A549 (cell line): ENCODE measurements at regions not wholly inside any gene's neighbourhood (a gene's known extent, or its start where the extent isn't known, plus 50 kb on each side); places are given as distances from the start of the nearest gene placed in this dataset.

Experiments
- EP300 ChIP-seq, 2 experiments: fragments of >200 bp; sonication (Bioruptor Twin); formaldehyde crosslinking; IDR thresholded peaks; 2 replicates in 1 of 2; 3 replicates in 1 of 2; pipeline ENCODE4 v1.6.1; 2016 to 2017
- KDM5A ChIP-seq: fragments of 200-600 bp; sonication (generic); IDR thresholded peaks from 2 replicates; pipeline ENCODE4 v1.6.1; 2016; ENCODE audit warnings: antibody characterized with exemption, mild to moderate bottlenecking
- POLR2A ChIP-seq: IDR thresholded peaks from 2 replicates; pipeline ENCODE4 v1.6.1; 2012; ENCODE audit warnings: mild to moderate bottlenecking, low read length
- RFX5 ChIP-seq: fragments of 450-650 bp; IDR thresholded peaks from 2 replicates; pipeline ENCODE4 v1.7.1; 2014; ENCODE audit warnings: antibody characterized with exemption, mild to moderate bottlenecking, moderate library complexity
- SMC3 ChIP-seq: fragments of >200 bp; sonication (Bioruptor Twin); formaldehyde crosslinking; IDR thresholded peaks from 3 replicates; pipeline ENCODE4 v1.6.1; 2018; ENCODE audit warnings: inconsistent platforms
- ZNF302 ChIP-seq: fragments of 250-450 bp; sonication (Bioruptor Pico); IDR thresholded peaks from 2 replicates; pipeline ENCODE4 v1.9.0; 2021; ENCODE audit warnings: inconsistent platforms, mild to moderate bottlenecking, moderate library complexity
- TF ChIP-seq, protein P1 (sequence below): fragments of >200 bp; sonication (Bioruptor Twin); formaldehyde crosslinking; IDR thresholded peaks from 3 replicates; pipeline ENCODE4 v1.5.1; 2016
- TF ChIP-seq, protein P2 (sequence below): fragments of 150-350 bp; IDR thresholded peaks from 2 replicates; pipeline ENCODE4 v1.6.1; 2014; ENCODE audit warnings: low read depth, mild to moderate bottlenecking, low read length

DNA sequence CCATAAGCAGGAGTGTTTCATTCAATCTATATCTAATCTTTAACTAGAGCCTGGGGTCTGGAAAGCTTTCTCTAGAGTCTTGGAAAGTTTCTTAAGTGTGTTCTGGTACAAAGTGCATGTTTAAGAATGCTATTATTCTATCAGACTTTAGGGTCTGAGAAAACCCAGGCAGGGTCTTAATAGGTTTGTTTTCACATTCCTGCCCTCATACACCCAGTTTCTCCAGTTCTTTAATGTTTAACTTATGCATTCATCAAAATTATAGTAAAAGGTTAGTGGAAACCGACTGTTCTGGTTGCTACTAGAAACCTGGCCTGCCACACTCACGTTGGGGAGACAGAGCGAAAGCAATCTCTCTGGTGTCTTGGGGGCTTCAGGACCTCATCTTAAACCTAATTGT, 102.9 kb upstream of the WDR72 start:
- TF ChIP-seq EP300 (IDR thresholded peaks at IDR 0.05) (no peak), POLR2A (no peak), SMC3 (no peak), KDM5A (no peak), RFX5 (no peak), ZNF302 (CRISPR knock-in tag) (no peak)
- TF ChIP-seq, protein P1, sequence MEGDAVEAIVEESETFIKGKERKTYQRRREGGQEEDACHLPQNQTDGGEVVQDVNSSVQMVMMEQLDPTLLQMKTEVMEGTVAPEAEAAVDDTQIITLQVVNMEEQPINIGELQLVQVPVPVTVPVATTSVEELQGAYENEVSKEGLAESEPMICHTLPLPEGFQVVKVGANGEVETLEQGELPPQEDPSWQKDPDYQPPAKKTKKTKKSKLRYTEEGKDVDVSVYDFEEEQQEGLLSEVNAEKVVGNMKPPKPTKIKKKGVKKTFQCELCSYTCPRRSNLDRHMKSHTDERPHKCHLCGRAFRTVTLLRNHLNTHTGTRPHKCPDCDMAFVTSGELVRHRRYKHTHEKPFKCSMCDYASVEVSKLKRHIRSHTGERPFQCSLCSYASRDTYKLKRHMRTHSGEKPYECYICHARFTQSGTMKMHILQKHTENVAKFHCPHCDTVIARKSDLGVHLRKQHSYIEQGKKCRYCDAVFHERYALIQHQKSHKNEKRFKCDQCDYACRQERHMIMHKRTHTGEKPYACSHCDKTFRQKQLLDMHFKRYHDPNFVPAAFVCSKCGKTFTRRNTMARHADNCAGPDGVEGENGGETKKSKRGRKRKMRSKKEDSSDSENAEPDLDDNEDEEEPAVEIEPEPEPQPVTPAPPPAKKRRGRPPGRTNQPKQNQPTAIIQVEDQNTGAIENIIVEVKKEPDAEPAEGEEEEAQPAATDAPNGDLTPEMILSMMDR: no peak
- TF ChIP-seq, protein P2, sequence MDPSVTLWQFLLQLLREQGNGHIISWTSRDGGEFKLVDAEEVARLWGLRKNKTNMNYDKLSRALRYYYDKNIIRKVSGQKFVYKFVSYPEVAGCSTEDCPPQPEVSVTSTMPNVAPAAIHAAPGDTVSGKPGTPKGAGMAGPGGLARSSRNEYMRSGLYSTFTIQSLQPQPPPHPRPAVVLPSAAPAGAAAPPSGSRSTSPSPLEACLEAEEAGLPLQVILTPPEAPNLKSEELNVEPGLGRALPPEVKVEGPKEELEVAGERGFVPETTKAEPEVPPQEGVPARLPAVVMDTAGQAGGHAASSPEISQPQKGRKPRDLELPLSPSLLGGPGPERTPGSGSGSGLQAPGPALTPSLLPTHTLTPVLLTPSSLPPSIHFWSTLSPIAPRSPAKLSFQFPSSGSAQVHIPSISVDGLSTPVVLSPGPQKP: no peak
